ENCODE measurements at regions not wholly inside any gene's neighbourhood (a gene's known extent, or its start where the extent isn't known, plus 50 kb on each side); places are given as distances from the start of the nearest gene placed in this dataset.
"Not testable (repeated sequence)": the region's sequence is repeated elsewhere in the genome, so short reads cannot be mapped to it uniquely, and the experiment has no call there.

- no peak for DNase-seq (ENCODE audit: low spot score)
- FAIRE-seq = no peak
Measured at GRCh38 chr4:34486461-34487363, 1757.6 kb downstream of the ARAP2 start.

- DNase-seq (ENCODE audit: low spot score) (no peak), FAIRE-seq (no peak)
Measured at GRCh38 chr4:34492414-34492813, 1751.9 kb downstream of the ARAP2 start.

- FAIRE-seq (no peak), DNase-seq (ENCODE audit: low spot score) (no peak)
Measured at GRCh38 chr4:34502086-34502485, 1742.2 kb downstream of the ARAP2 start.

GRCh38 chr4:34504731-34505130, 1739.6 kb downstream of the ARAP2 start:
- FAIRE-seq = not testable (repeated sequence)

GRCh38 chr4:34506511-34507092, 1737.7 kb downstream of the ARAP2 start:
- not testable (repeated sequence) for DNase-seq (ENCODE audit: low spot score); FAIRE-seq

More at GRCh38 chr4:34504731-34505130, 1739.6 kb downstream of the ARAP2 start:
- not testable (repeated sequence) for DNase-seq (ENCODE audit: low spot score)

- DNase-seq (ENCODE audit: low spot score) (no peak), FAIRE-seq (peak; percentile 72)
Measured at GRCh38 chr4:34512616-34513015, 1731.7 kb downstream of the ARAP2 start.

- peak; percentile 46 for FAIRE-seq
- no peak for DNase-seq (ENCODE audit: low spot score)
Measured at GRCh38 chr4:34516524-34516923, 1727.8 kb downstream of the ARAP2 start.

GRCh38 chr4:34534916-34535315, 1709.4 kb downstream of the ARAP2 start:
- FAIRE-seq (peak; percentile 90), DNase-seq (ENCODE audit: low spot score) (no peak)

GRCh38 chr4:34566091-34566490, 1678.2 kb downstream of the ARAP2 start:
- DNase-seq (ENCODE audit: low spot score) = no peak

GRCh38 chr4:34572026-34572425, 1672.3 kb downstream of the ARAP2 start:
- no peak for DNase-seq (ENCODE audit: low spot score)
- FAIRE-seq = no peak

More at GRCh38 chr4:34566091-34566490, 1678.2 kb downstream of the ARAP2 start:
- peak; percentile 70 for FAIRE-seq

GRCh38 chr4:34615315-34615714, 1629.0 kb downstream of the ARAP2 start:
- no peak for FAIRE-seq

GRCh38 chr4:34619531-34620162, 1624.7 kb downstream of the ARAP2 start:
- DNase-seq (ENCODE audit: low spot score) = peak; percentile 12
- no peak for FAIRE-seq

More at GRCh38 chr4:34615315-34615714, 1629.0 kb downstream of the ARAP2 start:
- no peak for DNase-seq (ENCODE audit: low spot score)

GRCh38 chr4:34628471-34628870, 1615.8 kb downstream of the ARAP2 start:
- FAIRE-seq (no peak), DNase-seq (ENCODE audit: low spot score) (no peak)

GRCh38 chr4:34629451-34629850, 1614.9 kb downstream of the ARAP2 start:
- DNase-seq (ENCODE audit: low spot score) (no peak), FAIRE-seq (no peak)

GRCh38 chr4:34633241-34633640, 1611.1 kb downstream of the ARAP2 start:
- no peak for FAIRE-seq

GRCh38 chr4:34636623-34637022, 1607.7 kb downstream of the ARAP2 start:
- FAIRE-seq (no peak), DNase-seq (ENCODE audit: low spot score) (no peak)

More at GRCh38 chr4:34633241-34633640, 1611.1 kb downstream of the ARAP2 start:
- DNase-seq (ENCODE audit: low spot score) = no peak

GRCh38 chr4:34643476-34643875, 1600.8 kb downstream of the ARAP2 start:
- FAIRE-seq = no peak

GRCh38 chr4:34644579-34645115, 1599.7 kb downstream of the ARAP2 start:
- DNase-seq (ENCODE audit: low spot score) (no peak), FAIRE-seq (no peak)

More at GRCh38 chr4:34643476-34643875, 1600.8 kb downstream of the ARAP2 start:
- DNase-seq (ENCODE audit: low spot score) = no peak

- FAIRE-seq (no peak), DNase-seq (ENCODE audit: low spot score) (no peak)
Measured at GRCh38 chr4:34649716-34650115, 1594.6 kb downstream of the ARAP2 start.

- no peak for DNase-seq (ENCODE audit: low spot score)
- FAIRE-seq = no peak
Measured at GRCh38 chr4:34664051-34664450, 1580.3 kb downstream of the ARAP2 start.

- DNase-seq (ENCODE audit: low spot score) = no peak
- FAIRE-seq = no peak
Measured at GRCh38 chr4:34676400-34676799, 1567.9 kb downstream of the ARAP2 start.

- DNase-seq (ENCODE audit: low spot score) (no peak), FAIRE-seq (no peak)
Measured at GRCh38 chr4:34678431-34678830, 1565.9 kb downstream of the ARAP2 start.

Measured in urothelium cell line (cell line).